Activated CD8-positive, alpha-beta memory T cell treated with anti-CD3 and anti-CD28 coated beads for 36 hours (primary cell): ENCODE measurements at regions not wholly inside any gene's neighbourhood (a gene's known extent, or its start where the extent isn't known, plus 50 kb on each side); places are given as distances from the start of the nearest gene placed in this dataset.
"Not testable (repeated sequence)": the region's sequence is repeated elsewhere in the genome, so short reads cannot be mapped to it uniquely, and the experiment has no call there.

Experiments
- CTCF ChIA-PET: fragments of 350-600 bp; sonication (Branson Sonifier 250); formaldehyde crosslinking; loops from one replicate; lab custom pipeline; 2021; ENCODE audit warnings: antibody characterized with exemption; lab: Charles Lee
- POLR2A ChIA-PET: fragments of 350-600 bp; sonication (Branson Sonifier 250); formaldehyde crosslinking; loops from one replicate; lab custom pipeline; 2021; ENCODE audit warnings: antibody characterized with exemption; lab: Charles Lee

- CTCF ChIA-PET = no interaction called here
- POLR2A ChIA-PET = no interaction called here
These were observed 260.5 kb upstream of the DDX53 start for GRCh38 chrX:22739276-22739675.

DNA sequence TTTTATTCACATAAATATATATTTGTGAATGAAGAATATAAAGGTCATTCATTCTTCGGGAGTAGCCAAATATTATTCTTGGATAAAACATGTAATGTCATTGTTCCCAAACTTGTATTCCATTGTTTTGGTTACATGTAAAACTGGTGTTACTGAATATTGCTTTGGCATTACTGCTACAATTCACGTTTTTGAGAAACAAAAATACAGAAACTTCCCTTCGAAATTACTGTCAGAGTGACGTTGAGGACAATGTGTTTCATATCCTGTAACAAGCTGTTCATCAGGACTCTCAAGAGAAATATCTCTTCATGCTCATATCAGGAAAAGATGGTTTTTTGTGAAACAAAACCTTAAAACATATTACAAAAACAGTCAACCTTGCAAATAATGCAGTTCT is 258.9 kb upstream of the DDX53 start:
- POLR2A ChIA-PET = no interaction called here
- CTCF ChIA-PET = no interaction called here

DNA sequence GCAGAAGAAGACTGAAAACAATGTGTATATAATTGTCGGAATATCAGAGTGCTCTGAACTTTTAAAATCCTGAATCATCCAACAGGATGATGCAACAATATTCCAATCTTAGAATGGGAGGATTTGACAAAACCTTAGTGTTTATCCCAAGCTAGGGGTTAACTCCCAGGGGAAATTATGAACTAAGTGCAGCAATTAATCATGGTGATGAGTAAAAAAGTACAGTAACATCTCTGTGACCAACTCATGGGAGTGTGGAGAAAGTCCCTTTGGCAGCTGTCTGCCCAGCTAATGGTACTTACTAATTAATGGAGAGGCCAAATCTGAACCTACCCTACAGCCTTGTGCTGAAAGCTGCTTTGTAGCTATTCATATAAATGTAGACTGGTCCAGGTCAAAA is 257.6 kb upstream of the DDX53 start:
- ChIA-PET CTCF (no interaction called here), POLR2A (no interaction called here)

DNA sequence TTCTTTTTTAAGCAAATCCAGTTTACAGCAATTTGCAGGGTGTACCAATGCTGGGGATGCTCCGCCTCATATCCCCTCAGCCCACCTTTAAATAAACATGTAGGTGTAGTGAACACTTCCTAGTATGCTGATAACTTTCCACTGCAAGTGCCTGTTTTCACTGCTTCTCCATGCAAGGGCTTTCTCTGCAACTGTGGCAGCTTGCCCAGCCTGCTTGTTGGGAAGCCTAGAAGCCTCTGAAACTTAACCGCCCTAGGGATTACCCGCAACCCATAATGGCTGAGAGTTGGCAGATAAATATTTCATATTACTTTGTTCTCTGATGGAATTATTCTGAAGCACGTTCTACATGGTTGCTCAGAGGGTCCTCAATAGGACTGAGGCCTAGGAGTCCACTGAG is 253.7 kb upstream of the DDX53 start:
- POLR2A ChIA-PET = no interaction called here
- CTCF ChIA-PET = no interaction called here

DNA sequence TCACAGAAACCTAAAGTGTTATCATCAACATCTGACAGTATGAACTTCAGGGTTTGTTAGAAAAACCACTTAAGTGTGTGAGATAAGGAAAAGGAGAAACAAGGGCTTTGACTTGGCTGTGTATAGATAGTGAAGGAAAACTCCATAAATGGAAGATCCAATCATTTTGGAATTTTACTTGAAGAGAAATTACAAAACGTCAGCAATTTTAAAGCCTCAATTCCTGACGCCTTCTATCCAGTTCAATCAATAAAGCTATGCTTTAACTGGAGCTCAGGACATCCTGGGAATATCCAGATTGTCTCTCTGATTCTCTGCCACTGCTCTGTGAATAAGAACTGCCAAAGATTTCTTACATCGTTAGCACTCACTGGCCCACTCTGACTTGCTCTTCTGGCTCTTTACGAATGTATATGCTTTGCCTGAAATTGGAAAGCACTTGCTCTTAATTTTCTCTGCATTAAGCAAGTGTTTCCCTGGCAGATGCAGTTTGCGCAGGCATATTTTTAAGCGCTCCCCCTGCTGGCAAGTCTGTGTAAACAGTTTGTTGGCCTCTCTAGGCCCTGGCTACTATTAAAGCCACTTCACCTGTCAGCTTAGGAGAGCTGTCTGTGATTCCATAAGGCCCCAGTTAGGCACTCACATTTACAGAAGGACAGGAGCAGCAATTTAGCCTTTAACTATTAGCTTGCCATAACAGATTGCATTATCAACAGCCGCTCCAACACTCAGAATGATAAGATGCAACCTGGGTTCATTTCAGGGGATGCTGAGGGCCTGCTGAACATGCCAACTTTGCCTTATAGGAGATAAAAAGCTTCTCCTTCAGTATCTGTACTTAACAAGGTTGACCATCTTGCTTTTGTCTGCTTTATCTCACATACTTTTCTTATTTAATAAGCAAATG is 251.4 kb upstream of the DDX53 start:
- CTCF ChIA-PET = interaction anchor here (0.9 to 1.2 kb wide), 2 partner anchors 9 to 613 kb away, joined by 3 read pairs; no protein-coding TSS in a partner anchor
- POLR2A ChIA-PET = no interaction called here

DNA sequence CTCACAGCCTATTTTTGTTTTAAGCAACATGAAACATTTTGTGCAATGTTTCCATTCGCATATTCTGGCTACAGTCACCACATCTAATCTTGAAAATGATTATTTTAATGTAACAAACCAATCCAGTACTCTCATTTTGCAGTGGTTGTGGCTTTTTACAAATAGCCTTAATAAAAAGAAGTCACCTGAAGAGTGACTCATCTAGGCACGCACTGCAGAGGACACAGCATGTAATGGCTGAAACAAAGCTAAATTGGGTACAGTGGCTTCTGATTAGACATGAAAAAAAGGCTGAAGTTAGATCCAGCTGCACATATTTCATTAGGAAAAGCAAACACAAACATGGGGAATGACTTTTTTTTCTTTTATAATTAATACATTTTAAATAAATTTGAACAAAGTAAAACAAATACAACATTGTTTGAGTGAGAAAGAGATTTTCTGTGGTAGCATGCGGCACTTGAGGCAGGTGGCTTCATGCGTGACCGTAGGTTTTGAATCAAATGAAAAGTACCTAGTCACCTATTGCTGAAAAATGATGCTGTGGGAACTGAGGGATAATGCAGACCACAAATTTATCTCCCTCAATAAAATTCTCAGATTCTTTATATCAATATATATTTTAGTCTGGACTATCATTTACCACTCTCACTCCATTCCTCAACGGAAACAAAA is 240.8 kb upstream of the DDX53 start:
- CTCF ChIA-PET = no interaction called here

DNA sequence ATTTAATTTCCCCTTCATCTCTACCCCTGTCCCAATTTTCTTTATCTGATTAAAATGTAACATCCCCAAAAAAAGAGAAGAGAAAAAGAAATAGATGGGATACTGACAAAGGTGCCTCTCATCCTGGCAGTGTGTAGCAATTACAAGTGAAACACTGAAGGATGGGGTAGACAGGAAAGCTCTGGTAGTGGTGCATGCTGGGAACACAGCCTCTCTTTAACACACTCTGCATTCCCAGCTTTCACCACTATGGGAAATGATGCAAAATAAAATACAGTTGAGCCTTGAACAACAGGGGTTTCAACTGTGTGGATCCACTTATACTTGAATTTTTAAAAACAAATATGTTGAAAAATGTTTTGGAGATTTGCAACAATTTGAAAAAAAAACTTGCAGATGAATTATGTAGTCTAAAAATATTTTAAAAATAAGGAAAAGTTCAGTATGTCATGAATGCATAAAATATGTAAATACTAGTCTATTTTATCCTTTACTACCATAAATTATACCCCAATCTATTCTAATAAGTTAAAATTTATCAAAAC is 239.2 kb upstream of the DDX53 start:
- CTCF ChIA-PET = no interaction called here
- POLR2A ChIA-PET = no interaction called here

More for the DNA sequence above, 240.8 kb upstream of the DDX53 start:
- POLR2A ChIA-PET = no interaction called here

DNA sequence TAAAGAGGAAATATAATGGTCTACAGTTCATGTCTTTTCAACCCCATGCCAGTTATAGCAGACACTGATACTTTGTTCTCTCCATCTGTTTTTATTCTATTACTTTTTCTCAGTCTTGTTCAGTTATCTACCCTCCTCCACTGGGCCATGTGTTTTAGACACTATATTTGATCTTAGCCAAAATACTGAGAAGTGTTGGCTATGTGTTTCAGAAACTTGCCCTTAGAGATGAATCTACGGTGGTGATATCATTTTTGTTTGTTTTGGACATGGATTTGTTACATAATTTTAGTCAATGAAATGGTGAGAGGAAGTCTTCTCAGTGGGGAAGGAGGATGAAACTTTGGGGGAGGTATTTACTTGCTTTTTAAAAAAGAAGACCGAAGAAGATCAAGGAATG is 211.5 kb upstream of the DDX53 start:
- POLR2A ChIA-PET = no interaction called here
- CTCF ChIA-PET = no interaction called here

- CTCF ChIA-PET = no interaction called here
- POLR2A ChIA-PET = no interaction called here
These were observed 204.1 kb upstream of the DDX53 start for GRCh38 chrX:22795671-22796070.

- ChIA-PET CTCF (no interaction called here), POLR2A (no interaction called here)
These were observed 199.4 kb upstream of the DDX53 start for GRCh38 chrX:22800360-22800759.

DNA sequence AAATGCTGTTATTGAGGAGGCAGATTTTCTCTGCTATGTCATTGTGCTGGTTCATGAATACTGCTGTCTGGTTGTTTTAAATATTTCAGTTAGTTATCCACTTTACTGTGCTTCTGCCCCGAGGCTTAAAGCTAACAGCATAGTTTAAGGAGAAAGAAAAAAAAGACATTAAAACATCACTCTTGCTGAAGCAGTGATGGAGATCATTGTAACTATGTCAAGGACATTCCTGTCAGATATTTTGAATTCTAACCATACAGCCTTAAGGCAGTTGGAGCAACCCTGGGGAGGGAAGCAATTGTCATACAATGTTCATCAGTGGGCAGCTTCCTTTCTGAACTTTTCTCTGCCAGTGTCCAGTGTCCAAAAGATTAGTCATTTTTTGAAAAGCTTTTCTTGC is 199.0 kb upstream of the DDX53 start:
- ChIA-PET CTCF (no interaction called here), POLR2A (no interaction called here)

DNA sequence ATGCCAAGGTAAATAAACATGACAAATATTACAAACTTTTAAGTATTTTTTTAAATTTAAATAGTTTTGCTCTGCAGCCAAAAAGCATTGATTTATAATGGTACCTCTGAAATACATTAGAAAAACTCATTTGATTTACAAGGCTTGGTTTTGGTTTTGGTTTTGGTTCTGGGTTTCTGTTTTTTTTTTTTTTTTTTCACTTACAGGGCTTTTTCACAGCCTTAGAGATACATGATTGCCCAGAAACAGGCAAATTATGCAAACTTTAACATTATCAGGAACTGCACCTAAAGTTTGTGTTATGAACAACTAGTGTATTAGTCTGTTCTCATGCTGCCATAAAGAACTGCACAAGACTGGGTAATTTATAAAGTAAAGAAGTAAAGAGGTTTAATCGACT is 196.4 kb upstream of the DDX53 start:
- ChIA-PET CTCF (no interaction called here), POLR2A (no interaction called here)

DNA sequence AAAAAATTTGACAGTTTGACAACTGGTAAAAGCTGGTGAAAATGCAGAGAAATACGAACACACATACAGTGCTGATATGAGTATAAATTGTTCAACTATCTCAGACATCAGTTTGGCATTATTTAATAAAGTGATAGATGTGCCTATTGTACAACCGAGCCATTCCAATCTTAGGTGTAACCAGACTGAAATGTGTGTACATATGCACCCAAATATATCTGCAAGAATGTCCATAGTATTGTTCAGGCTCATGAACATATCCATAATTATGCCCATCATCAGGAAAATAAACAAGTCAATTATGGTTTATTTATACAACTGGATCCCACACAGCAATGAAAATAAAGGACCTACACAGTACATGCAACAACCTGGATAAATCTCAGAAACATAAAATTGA is 188.9 kb upstream of the DDX53 start:
- ChIA-PET CTCF (no interaction called here), POLR2A (no interaction called here)

GRCh38 chrX:22818061-22818460 is 181.7 kb upstream of the DDX53 start:
- ChIA-PET CTCF (no interaction called here), POLR2A (no interaction called here)

DNA sequence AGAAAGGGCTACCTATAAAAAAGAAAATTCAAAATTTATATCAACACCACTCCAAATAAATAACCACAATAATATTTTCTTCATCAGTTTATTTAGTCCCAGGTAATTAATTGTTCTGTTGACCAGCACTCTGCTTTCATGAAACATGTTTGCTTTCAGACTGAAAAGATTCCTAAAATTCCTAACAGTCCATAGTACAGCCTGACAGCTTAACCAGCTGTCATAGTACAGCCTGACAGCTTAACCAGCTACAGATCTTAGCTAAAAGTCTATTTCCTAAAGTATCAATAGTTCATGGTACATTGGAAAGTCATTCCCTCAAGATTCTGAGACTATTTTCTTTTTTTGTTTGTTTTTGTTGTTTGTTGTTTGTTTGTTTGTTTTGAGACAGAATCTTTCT is 144.1 kb upstream of the DDX53 start:
- POLR2A ChIA-PET = no interaction called here
- CTCF ChIA-PET = no interaction called here

GRCh38 chrX:22859642-22860041 is 140.1 kb upstream of the DDX53 start:
- CTCF ChIA-PET = no interaction called here
- POLR2A ChIA-PET = no interaction called here

- POLR2A ChIA-PET, CTCF ChIA-PET: not testable (repeated sequence)
These were observed 133.0 kb upstream of the DDX53 start for GRCh38 chrX:22866801-22867200.

DNA sequence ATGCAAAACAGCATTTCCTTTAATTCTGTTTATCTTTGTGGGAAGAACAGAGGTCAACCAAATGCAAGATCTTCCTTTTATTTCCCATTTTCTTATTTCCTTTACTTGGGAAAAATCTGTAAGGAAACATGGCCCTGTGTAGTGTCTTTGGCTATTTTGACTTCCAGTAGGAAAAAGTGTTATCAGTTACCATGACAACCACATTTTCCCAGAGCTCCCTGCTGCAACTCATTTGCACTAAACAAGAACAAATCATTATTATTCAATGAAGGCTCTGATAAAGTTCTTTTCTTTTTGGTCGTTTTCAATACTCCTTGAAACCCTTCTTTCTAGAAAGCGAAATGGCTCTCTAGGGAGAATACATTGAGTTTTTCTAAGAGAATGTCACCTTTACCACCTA is 117.2 kb upstream of the DDX53 start:
- ChIA-PET POLR2A (no interaction called here), CTCF (no interaction called here)

GRCh38 chrX:22889819-22890218 is 109.9 kb upstream of the DDX53 start:
- CTCF ChIA-PET = no interaction called here

GRCh38 chrX:22912616-22913015 is 87.1 kb upstream of the DDX53 start:
- POLR2A ChIA-PET = no interaction called here
- CTCF ChIA-PET = no interaction called here

More at GRCh38 chrX:22889819-22890218, 109.9 kb upstream of the DDX53 start:
- POLR2A ChIA-PET = no interaction called here

- ChIA-PET CTCF (no interaction called here), POLR2A (no interaction called here)
These were observed 76.8 kb upstream of the DDX53 start for GRCh38 chrX:22922961-22923360.
